GM23338 (cell line): ENCODE measurements at regions not wholly inside any gene's neighbourhood (a gene's known extent, or its start where the extent isn't known, plus 50 kb on each side); places are given as distances from the start of the nearest gene placed in this dataset.

ENCODE experiments used
- ATAC-seq: fragments of 200-7000 bp; cut with Tn5 transposase; 3 replicates; pipeline ENCODE4 v1.9.1; 2020
- DNase-seq: peaks from one replicate; pipeline ENCODE4 v3.0.0-alpha.2; 2015; ENCODE audit warnings: low spot score
- H2AFZ ChIP-seq: fragments of 200-600 bp; sonication (generic); 2 replicates; pipeline ENCODE4 v1.8.0; 2016; ENCODE audit warnings: antibody characterized with exemption, mild to moderate bottlenecking, moderate library complexity
- H3F3A ChIP-seq: fragments of 200-600 bp; sonication (generic); replicated peaks from 2 replicates; pipeline ENCODE4 v1.8.0; 2017; ENCODE audit warnings: antibody characterized with exemption, mixed run types, low read depth
- H3K27ac ChIP-seq: fragments of 200-600 bp; sonication (generic); 2 replicates; pipeline ENCODE4 v1.6.1; 2016; ENCODE audit warnings: low read depth
- H3K27me3 ChIP-seq: fragments of 200-600 bp; sonication (generic); 2 replicates; pipeline ENCODE4 v1.8.0; 2016; ENCODE audit warnings: mild to moderate bottlenecking, mixed run types, moderate library complexity; ENCODE audit not compliant: insufficient read depth
- H3K36me3 ChIP-seq: fragments of 200-600 bp; sonication (generic); 2 replicates; pipeline ENCODE4 v1.8.0; 2016; ENCODE audit warnings: mild to moderate bottlenecking; ENCODE audit not compliant: insufficient read depth
- H3K4me1 ChIP-seq: fragments of 200-600 bp; sonication (generic); 2 replicates; pipeline ENCODE4 v1.8.0; 2016; ENCODE audit warnings: mild to moderate bottlenecking, moderate library complexity; ENCODE audit not compliant: insufficient read depth
- H3K4me2 ChIP-seq: fragments of 200-600 bp; sonication (generic); 2 replicates; pipeline ENCODE4 v1.7.1; 2017; ENCODE audit warnings: mixed run types
- H3K4me3 ChIP-seq: fragments of 200-600 bp; sonication (generic); 2 replicates; pipeline ENCODE4 v1.6.1; 2016; ENCODE audit warnings: mixed run types
- H3K79me2 ChIP-seq: fragments of 200-600 bp; sonication (generic); replicated peaks from 2 replicates; pipeline ENCODE4 v1.8.0; 2017; ENCODE audit warnings: mild to moderate bottlenecking; ENCODE audit not compliant: insufficient read depth
- H3K9me2 ChIP-seq: fragments of 200-600 bp; sonication (generic); 2 replicates; pipeline ENCODE4 v1.8.0; 2017; ENCODE audit not compliant: insufficient read depth
- H4K20me1 ChIP-seq: fragments of 200-600 bp; sonication (generic); replicated peaks from 2 replicates; pipeline ENCODE4 v1.8.0; 2017; ENCODE audit warnings: mild to moderate bottlenecking; ENCODE audit not compliant: insufficient read depth
- H3K27ac Mint-ChIP-seq: 2 replicates; pipeline ENCODE4 v1.8.0; 2020; ENCODE audit warnings: inconsistent platforms, mild to moderate bottlenecking, moderate library complexity, mixed read lengths
- H3K27me3 Mint-ChIP-seq: 3 replicates; pipeline ENCODE4 v1.8.0; 2022; ENCODE audit warnings: low read depth, mild to moderate bottlenecking, moderate library complexity, mixed read lengths, inconsistent platforms; ENCODE audit not compliant: insufficient read depth, poor library complexity
- H3K36me3 Mint-ChIP-seq: 3 replicates; pipeline ENCODE4 v1.8.0; 2021; ENCODE audit warnings: low read depth, mild to moderate bottlenecking, inconsistent platforms, moderate library complexity, mixed read lengths
- H3K4me1 Mint-ChIP-seq: 3 replicates; pipeline ENCODE4 v1.8.0; 2020; ENCODE audit warnings: mild to moderate bottlenecking, inconsistent platforms, mixed read lengths
- H3K4me3 Mint-ChIP-seq: 3 replicates; pipeline ENCODE4 v1.8.0; 2021; ENCODE audit warnings: moderate library complexity, mild to moderate bottlenecking, inconsistent platforms, mixed read lengths
- H3K9me3 Mint-ChIP-seq: 3 replicates; pipeline ENCODE4 v1.8.0; 2020; ENCODE audit warnings: moderate library complexity, mild to moderate bottlenecking, inconsistent platforms, mixed read lengths
- CREB1 ChIP-seq: fragments of 250-450 bp; sonication (Bioruptor Pico); IDR thresholded peaks from 2 replicates; pipeline ENCODE4 v1.5.0; 2020; ENCODE audit warnings: low read depth, mild to moderate bottlenecking, moderate library complexity
- EZH2phosphoT487 ChIP-seq: fragments of 200-600 bp; sonication (generic); IDR thresholded peaks from one replicate; pipeline ENCODE4 v1.8.1; 2018; ENCODE audit warnings: antibody characterized with exemption; ENCODE audit not compliant: unreplicated experiment
- JUNB ChIP-seq: IDR thresholded peaks from one replicate; pipeline ENCODE4 v1.6.1; 2016; ENCODE audit warnings: antibody characterized with exemption; ENCODE audit not compliant: unreplicated experiment
- NANOG ChIP-seq: IDR thresholded peaks from 2 replicates; pipeline ENCODE4 v1.6.1; 2016; ENCODE audit warnings: antibody characterized with exemption, borderline replicate concordance
- STAT1 ChIP-seq: IDR thresholded peaks from one replicate; pipeline ENCODE4 v1.6.1; 2016; ENCODE audit warnings: antibody characterized with exemption; ENCODE audit not compliant: unreplicated experiment
- ZNF114 ChIP-seq: fragments of 250-450 bp; sonication (Bioruptor Pico); IDR thresholded peaks from 2 replicates; pipeline ENCODE4 v1.5.0; 2020; ENCODE audit warnings: mild to moderate bottlenecking, moderate library complexity
- ZNF331 ChIP-seq: fragments of 250-450 bp; sonication (Bioruptor Pico); IDR thresholded peaks from 2 replicates; pipeline ENCODE4 v1.5.0; 2020; ENCODE audit warnings: low read depth, mild to moderate bottlenecking, moderate library complexity
- ZNF462 ChIP-seq: fragments of 250-450 bp; sonication (Bioruptor Pico); IDR thresholded peaks from 2 replicates; pipeline ENCODE4 v1.5.0; 2020; ENCODE audit warnings: mild to moderate bottlenecking, moderate library complexity
- TF ChIP-seq, protein P1 (sequence below): IDR thresholded peaks from 2 replicates; pipeline ENCODE4 v1.6.1; 2016; ENCODE audit warnings: antibody characterized with exemption
- TF ChIP-seq, protein P2 (sequence below), 2 experiments: fragments of 200-600 bp in 1 of 2; sonication (generic) in 1 of 2; conservative IDR thresholded peaks; 2 replicates each; pipeline versions ENCODE4 v1.5.1 to v1.6.1; 2016 to 2017; ENCODE audit warnings: antibody characterized with exemption in 2 of 2, low read depth in 2 of 2, mild to moderate bottlenecking in 2 of 2, moderate library complexity in 1 of 2

DNA sequence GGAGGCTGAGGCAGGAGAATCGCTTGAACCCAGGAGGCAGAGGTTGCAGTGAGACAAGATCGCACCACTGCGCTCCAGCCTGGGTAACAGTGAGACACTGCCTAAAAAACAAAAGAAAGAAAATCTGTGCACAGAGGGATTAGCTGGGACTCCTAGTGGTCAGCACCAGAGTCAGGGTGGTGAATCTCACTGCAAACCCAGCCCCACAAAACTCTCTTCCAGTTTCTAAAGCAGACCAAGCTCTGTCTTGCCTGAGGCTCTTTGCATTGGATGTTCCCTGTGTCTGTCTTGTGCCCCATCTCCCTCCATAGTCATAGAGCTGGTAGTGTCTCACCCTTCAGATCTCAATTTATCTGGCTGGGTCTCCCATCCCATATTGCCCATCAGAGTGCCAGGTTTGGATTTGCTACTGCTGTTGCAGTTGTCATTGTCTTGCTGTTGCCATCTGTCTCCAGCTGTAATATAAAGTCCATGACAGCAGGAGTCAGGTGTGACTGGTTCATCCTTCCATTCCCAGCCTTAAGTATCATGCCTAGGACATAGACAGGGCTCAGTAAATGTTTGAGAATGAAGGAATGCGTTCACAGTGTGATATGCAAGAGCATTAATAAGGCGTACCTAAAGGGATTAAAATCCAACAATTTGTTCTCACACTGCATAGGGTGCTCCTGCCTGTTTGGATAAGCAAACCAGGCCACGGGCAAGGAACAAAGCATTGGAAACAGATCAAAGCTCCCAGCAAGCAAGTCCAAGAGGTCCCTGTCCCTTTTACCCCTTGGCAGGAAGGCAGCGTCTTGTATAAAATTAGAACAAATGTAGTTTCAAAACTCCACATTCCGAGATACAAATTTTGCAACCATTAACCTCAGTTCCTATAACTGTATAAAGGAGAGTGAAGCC is 614.6 kb upstream of the CDH5 start (continued):
- TF ChIP-seq, protein P1, sequence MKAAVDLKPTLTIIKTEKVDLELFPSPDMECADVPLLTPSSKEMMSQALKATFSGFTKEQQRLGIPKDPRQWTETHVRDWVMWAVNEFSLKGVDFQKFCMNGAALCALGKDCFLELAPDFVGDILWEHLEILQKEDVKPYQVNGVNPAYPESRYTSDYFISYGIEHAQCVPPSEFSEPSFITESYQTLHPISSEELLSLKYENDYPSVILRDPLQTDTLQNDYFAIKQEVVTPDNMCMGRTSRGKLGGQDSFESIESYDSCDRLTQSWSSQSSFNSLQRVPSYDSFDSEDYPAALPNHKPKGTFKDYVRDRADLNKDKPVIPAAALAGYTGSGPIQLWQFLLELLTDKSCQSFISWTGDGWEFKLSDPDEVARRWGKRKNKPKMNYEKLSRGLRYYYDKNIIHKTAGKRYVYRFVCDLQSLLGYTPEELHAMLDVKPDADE = no peak
- TF ChIP-seq NANOG (no peak), CREB1 (CRISPR knock-in tag) (no peak), ZNF331 (CRISPR knock-in tag) (no peak), EZH2phosphoT487 (no peak)

DNA sequence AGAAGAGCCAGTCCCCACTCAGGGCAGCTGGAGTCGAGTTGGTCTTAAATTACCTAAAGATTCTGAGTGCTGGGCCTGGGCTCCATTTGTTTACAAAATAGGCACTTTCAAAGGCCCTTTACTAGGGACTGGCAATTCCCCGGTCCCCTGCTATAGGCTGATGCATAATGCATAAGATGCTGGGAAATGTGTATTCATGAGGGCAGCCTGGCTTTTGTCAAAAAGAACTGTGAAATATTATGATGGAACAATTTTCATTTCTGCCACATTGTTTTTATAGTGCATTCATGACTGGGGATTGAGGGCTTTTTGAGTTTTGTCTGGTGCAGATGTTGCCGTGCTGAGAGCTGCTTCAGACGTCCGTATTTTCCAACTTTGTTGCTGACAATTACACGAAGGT is 617.0 kb upstream of the CDH5 start:
- Histone ChIP-seq H3K79me2 (no peaks in the 10 kb centered on the region), H3K27me3 (no peaks in the 10 kb centered on the region), H3K4me2 (no peak overlapping the region), H4K20me1 (no peaks in the 10 kb centered on the region), H3K36me3 (no peaks in the 10 kb centered on the region), H3K4me1 (no peaks in the 10 kb centered on the region), H3K9me2 (no peaks in the 10 kb centered on the region), H3K27ac (no peak overlapping the region), H3F3A (no peaks in the 10 kb centered on the region), H2AFZ (peak overlapping the region; percentile 49), H3K4me3 (no peak overlapping the region)
- Mint-ChIP-seq H3K36me3 (no peaks in the 10 kb centered on the region), H3K9me3 (no peaks in the 10 kb centered on the region), H3K27ac (no peak overlapping the region), H3K4me3 (no peak overlapping the region), H3K27me3 (no peaks in the 10 kb centered on the region), H3K4me1 (peaks cover 10% of the 10 kb centered on the region)
- DNase-seq (no peak), ATAC-seq (no peak)
- no peak for TF ChIP-seq CREB1 (CRISPR knock-in tag)
- TF ChIP-seq ZNF331 (CRISPR knock-in tag) = no peak
- TF ChIP-seq JUNB = no peak
- TF ChIP-seq, protein P2, sequence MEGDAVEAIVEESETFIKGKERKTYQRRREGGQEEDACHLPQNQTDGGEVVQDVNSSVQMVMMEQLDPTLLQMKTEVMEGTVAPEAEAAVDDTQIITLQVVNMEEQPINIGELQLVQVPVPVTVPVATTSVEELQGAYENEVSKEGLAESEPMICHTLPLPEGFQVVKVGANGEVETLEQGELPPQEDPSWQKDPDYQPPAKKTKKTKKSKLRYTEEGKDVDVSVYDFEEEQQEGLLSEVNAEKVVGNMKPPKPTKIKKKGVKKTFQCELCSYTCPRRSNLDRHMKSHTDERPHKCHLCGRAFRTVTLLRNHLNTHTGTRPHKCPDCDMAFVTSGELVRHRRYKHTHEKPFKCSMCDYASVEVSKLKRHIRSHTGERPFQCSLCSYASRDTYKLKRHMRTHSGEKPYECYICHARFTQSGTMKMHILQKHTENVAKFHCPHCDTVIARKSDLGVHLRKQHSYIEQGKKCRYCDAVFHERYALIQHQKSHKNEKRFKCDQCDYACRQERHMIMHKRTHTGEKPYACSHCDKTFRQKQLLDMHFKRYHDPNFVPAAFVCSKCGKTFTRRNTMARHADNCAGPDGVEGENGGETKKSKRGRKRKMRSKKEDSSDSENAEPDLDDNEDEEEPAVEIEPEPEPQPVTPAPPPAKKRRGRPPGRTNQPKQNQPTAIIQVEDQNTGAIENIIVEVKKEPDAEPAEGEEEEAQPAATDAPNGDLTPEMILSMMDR (conservative IDR thresholded peaks at IDR 0.05; ENCODE audit: low read depth in 2 of 2) = no peak
- TF ChIP-seq EZH2phosphoT487 = no peak
- no peak for TF ChIP-seq STAT1
- no peak for TF ChIP-seq ZNF114
- TF ChIP-seq, protein P1 = no peak
- no peak for TF ChIP-seq ZNF462 (CRISPR knock-in tag)
